ENCODE measurements at regions not wholly inside any gene's neighbourhood (a gene's known extent, or its start where the extent isn't known, plus 50 kb on each side); places are given as distances from the start of the nearest gene placed in this dataset.

GRCh38 chr11:33542921-33543320, 157.7 kb downstream of the C11orf91 start:
- WGBS, 5 donors: 50 to 57% (median 53%) methylated on average over 7 of the region's 7 CpGs
- Histone ChIP-seq H3K36me3 (no peaks in the 10 kb centered on the region), H3K9me3 (no peaks in the 10 kb centered on the region), H3K4me3 (no peak overlapping the region), H3K27me3 (replicated peaks in 1 of 7) (peaks cover 0 to 18% (median 0%) of the 10 kb centered on the region in 7 donors), H3K4me1 (peaks cover 0 to 22% (median 2%) of the 10 kb centered on the region in 6 donors), H3K27ac (no peak overlapping the region)
- no peak for TF ChIP-seq POLR2AphosphoS5 (IDR thresholded peaks at IDR 0.05)
- TF ChIP-seq CTCF (IDR thresholded peaks at IDR 0.05 in 8 of 11, conservative IDR thresholded peaks at IDR 0.05 in 3 of 11): peak in 10 of 11 experiments; percentile 32 to 77 (median 60)
- no peak for DNase-seq
- intact Hi-C loops (cut with DNase I; ENCODE audit: low total_unique reads): loop anchor here (10.0 kb wide), 1 partner anchor 158 kb away; no protein-coding TSS in a partner anchor

GRCh38 chr11:33540946-33541915, 159.4 kb downstream of the C11orf91 start:
- intact Hi-C loops (cut with DNase I; ENCODE audit: low total_unique reads): loop anchor here (10.0 kb wide), 1 partner anchor 156 kb away; no protein-coding TSS in a partner anchor
- Histone ChIP-seq H3K4me3 (no peak overlapping the region), H3K27me3 (replicated peaks in 1 of 7) (peaks cover 0 to 27% (median 0%) of the 10 kb centered on the region in 7 donors), H3K9me3 (no peaks in the 10 kb centered on the region), H3K36me3 (no peaks in the 10 kb centered on the region), H3K4me1 (peaks cover 0 to 22% (median 2%) of the 10 kb centered on the region in 6 donors), H3K27ac (no peak overlapping the region)
- DNase-seq: no peak
- WGBS, 5 donors: 55 to 77% (median 67%) methylated on average over 11 of the region's 11 CpGs
- TF ChIP-seq CTCF (IDR thresholded peaks at IDR 0.05 in 8 of 11, conservative IDR thresholded peaks at IDR 0.05 in 3 of 11): no peak
- no peak for TF ChIP-seq POLR2A (IDR thresholded peaks at IDR 0.05)
- no peak for TF ChIP-seq POLR2AphosphoS5 (IDR thresholded peaks at IDR 0.05)

- no peak for DNase-seq
- intact Hi-C loops (cut with DNase I; ENCODE audit: low total_unique reads): loop anchor here (10.0 kb wide), 1 partner anchor 156 kb away; no protein-coding TSS in a partner anchor
- Histone ChIP-seq H3K36me3 (no peaks in the 10 kb centered on the region), H3K27me3 (replicated peaks in 1 of 7) (peaks cover 0 to 27% (median 0%) of the 10 kb centered on the region in 7 donors), H3K9me3 (no peaks in the 10 kb centered on the region), H3K4me1 (peaks cover 0 to 22% (median 2%) of the 10 kb centered on the region in 6 donors), H3K27ac (peak overlapping the region in 1 of 8 donors; percentile 27), H3K4me3 (no peak overlapping the region)
- no peak for TF ChIP-seq POLR2A (IDR thresholded peaks at IDR 0.05)
- TF ChIP-seq POLR2AphosphoS5 (IDR thresholded peaks at IDR 0.05): no peak
Measured at GRCh38 chr11:33540427-33540826, 160.2 kb downstream of the C11orf91 start.

GRCh38 chr11:33539751-33540150, 160.9 kb downstream of the C11orf91 start:
- H3K36me3 ChIP-seq: no peaks in the 10 kb centered on the region

More at GRCh38 chr11:33539751-33540150, 160.9 kb downstream of the C11orf91 start:
- WGBS, 5 donors: 36 to 61% (median 44%) methylated on average over 3 of the region's 3 CpGs
- Histone ChIP-seq H3K4me3 (no peak overlapping the region), H3K27ac (peak overlapping the region in 2 of 8 donors; percentile 27 to 28), H3K27me3 (replicated peaks in 1 of 7) (peaks cover 0 to 24% (median 0%) of the 10 kb centered on the region in 7 donors), H3K9me3 (peaks cover 0 to 5% (median 1%) of the 10 kb centered on the region in 8 donors), H3K4me1 (peaks cover 0 to 22% (median 2%) of the 10 kb centered on the region in 6 donors)
- DNase-seq: no peak
- TF ChIP-seq POLR2AphosphoS5 (IDR thresholded peaks at IDR 0.05) (no peak), POLR2A (IDR thresholded peaks at IDR 0.05) (no peak), CTCF (IDR thresholded peaks at IDR 0.05 in 8 of 11, conservative IDR thresholded peaks at IDR 0.05 in 3 of 11) (no peak)
- intact Hi-C loops (cut with DNase I; ENCODE audit: low total_unique reads): loop anchor here (10.0 kb wide), 1 partner anchor 155 kb away; no protein-coding TSS in a partner anchor

Data from spleen (tissue), 11 donors.